ENCODE measurements at regions not wholly inside any gene's neighbourhood (a gene's known extent, or its start where the extent isn't known, plus 50 kb on each side); places are given as distances from the start of the nearest gene placed in this dataset.

DNA sequence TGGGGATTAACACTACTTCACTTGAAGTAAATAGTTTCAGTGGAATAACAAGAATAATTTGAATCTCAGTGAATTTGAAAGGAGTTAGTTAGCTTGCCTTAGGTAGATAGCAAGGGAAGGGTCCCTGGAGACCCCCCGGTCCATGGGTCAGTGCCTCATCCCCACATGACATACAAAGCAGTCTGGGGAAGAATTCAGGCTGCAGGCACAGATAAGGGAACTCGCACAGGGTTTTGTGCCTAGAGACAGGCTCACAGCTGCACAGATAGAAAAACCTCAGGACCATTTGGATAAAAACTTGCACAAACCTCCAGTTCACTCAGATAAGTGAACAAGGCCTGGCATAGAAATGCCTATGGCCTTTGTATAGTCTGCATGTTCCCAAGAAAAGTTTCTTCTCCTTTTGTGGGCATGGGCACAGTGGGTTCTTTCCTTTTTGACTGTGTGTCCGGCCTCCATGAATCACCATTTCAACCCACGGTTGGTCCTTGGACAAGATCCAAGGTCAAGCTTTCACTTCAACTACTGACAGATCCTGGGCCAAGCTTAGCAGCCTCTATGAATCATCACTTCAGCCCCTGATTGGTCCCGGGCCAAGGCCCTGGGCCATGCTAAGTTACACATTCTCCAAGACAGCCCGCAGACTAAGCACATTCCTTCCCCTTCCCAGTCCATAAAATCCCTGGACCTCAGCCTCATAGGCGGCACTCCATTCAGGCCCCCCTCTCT lies 108.3 kb upstream of the KLHL4 start:
- no peak for TF ChIP-seq CTCF (IDR thresholded peaks at IDR 0.05)
- TF ChIP-seq POLR2A (IDR thresholded peaks at IDR 0.05) = peak in 1 of 2 donors; percentile 18
